Retinal pigment epithelial cell (primary cell): ENCODE measurements at regions not wholly inside any gene's neighbourhood (a gene's known extent, or its start where the extent isn't known, plus 50 kb on each side); places are given as distances from the start of the nearest gene placed in this dataset.

Source experiments
- DNase-seq: peaks from one replicate; pipeline ENCODE4 v3.0.0-alpha.2; 2010; ENCODE audit warnings: low read depth
- H3K4me3 ChIP-seq: 2 replicates; pipeline ENCODE4 v1.5.1; 2011; ENCODE audit warnings: mild to moderate bottlenecking, low read length, control low read depth, moderate library complexity
- TF ChIP-seq, protein P1 (sequence below): conservative IDR thresholded peaks from 2 replicates; pipeline ENCODE4 v1.5.1; 2011; ENCODE audit warnings: low read depth, low read length, control low read depth, inconsistent platforms

DNA sequence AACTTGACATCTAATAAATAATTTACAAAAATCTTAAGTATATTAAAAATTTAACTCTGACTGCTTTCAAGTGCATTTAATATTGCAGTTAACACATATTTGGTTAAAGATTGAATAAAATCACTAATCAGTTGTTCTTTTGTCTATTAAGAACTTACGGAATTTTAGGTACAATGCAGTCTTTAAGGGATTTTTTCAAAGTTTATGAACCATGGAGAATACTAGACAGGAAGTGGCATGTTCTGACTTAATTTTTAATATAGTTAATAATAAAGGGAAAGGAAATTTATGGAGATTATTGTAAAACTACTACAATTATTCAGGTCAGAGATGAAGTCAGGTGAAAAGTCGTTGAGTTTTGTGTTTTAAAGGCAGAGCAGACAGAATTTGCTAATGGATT is 240.9 kb downstream of the CALCRL start:
- H3K4me3 ChIP-seq: no peak overlapping the region
- no peak for DNase-seq
- TF ChIP-seq, protein P1, sequence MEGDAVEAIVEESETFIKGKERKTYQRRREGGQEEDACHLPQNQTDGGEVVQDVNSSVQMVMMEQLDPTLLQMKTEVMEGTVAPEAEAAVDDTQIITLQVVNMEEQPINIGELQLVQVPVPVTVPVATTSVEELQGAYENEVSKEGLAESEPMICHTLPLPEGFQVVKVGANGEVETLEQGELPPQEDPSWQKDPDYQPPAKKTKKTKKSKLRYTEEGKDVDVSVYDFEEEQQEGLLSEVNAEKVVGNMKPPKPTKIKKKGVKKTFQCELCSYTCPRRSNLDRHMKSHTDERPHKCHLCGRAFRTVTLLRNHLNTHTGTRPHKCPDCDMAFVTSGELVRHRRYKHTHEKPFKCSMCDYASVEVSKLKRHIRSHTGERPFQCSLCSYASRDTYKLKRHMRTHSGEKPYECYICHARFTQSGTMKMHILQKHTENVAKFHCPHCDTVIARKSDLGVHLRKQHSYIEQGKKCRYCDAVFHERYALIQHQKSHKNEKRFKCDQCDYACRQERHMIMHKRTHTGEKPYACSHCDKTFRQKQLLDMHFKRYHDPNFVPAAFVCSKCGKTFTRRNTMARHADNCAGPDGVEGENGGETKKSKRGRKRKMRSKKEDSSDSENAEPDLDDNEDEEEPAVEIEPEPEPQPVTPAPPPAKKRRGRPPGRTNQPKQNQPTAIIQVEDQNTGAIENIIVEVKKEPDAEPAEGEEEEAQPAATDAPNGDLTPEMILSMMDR: no peak

DNA sequence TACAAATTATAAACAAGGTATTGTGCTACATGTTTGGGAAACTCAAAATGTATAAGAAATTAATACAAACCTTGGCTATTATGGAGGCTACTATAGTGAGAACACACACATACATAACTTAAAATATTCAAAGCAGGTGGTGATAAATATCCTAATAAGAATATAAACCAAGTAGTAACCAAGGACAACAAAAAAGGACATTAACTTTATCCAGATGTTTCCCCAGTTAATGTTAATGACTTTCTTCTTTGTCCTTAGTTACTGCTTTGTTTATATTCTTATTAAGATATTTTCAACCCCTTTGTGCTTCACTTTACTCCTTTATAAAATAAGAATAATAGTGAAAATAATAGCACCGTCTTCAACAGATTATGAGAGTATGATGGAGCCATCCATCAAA is 241.6 kb downstream of the CALCRL start:
- DNase-seq: no peak
- TF ChIP-seq, protein P1: no peak
- H3K4me3 ChIP-seq: no peak overlapping the region

DNA sequence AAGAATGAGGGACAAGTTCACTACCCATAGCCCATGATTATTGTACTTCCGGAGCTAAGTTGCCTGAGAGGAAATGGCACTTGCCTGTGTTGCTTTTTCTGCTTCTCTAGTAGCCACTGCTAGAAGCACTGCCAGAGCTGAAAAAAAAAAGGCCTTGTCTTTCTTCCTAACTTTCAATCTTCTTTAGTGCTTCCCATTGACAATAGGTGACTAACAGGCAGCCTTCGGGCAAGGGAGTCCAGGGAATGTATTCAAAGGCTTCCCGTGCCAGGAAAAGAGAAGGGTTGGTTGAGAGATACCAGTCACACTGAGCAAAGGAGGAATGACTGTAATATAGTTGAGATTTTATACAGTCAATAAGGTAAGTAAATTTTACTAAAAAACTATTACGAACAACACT is 242.0 kb downstream of the CALCRL start:
- no peak for DNase-seq
- no peak overlapping the region for H3K4me3 ChIP-seq
- TF ChIP-seq, protein P1: no peak

DNA sequence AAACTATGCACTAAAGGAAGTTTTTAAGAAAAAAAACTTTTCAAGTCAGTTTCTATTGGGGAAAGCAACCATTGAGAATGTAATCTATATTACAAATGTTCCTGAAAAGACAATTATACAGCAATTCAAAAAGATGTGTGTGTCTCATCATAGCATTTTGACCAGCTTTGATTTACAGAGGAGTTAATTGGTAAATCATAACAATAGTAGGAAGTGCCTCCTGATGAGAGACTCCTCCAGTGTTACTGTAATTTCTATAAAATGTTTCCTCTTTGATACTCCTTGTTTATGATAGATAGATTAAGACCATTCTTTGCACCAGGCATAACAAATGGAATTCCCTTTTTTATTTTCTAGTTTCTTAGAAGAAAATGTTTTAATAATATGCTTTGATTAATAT is 249.9 kb downstream of the CALCRL start:
- DNase-seq: no peak
- no peak overlapping the region for H3K4me3 ChIP-seq
- TF ChIP-seq, protein P1: no peak

DNA sequence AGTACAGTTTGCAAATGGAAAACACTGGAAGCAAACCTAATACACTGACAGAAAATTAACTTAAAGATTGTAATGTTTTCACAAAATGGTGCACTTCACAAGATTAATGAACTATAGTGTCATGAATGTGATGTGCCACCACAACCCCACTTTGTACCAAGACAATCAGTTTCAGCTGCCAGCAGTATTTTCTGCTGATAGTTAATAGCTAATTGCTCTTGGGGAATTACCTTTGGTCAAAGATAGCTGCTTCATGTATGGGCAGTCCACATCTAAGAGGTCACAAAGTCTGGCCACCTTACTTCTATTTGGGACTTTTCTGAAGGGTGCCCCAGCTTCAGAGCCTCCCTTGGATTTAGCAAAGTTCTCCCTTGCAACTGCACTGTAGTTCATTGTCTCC is 254.0 kb downstream of the CALCRL start:
- DNase-seq: no peak
- TF ChIP-seq, protein P1: no peak
- H3K4me3 ChIP-seq: no peak overlapping the region

GRCh38 chr2:187188783-187189631 is 259.0 kb downstream of the CALCRL start:
- H3K4me3 ChIP-seq: no peak overlapping the region
- no peak for DNase-seq
- TF ChIP-seq, protein P1: no peak

GRCh38 chr2:187187519-187187918 is 260.5 kb downstream of the CALCRL start:
- TF ChIP-seq, protein P1: no peak
- no peak for DNase-seq
- H3K4me3 ChIP-seq: no peak overlapping the region
